ENCODE measurements at regions not wholly inside any gene's neighbourhood (a gene's known extent, or its start where the extent isn't known, plus 50 kb on each side); places are given as distances from the start of the nearest gene placed in this dataset.

- TF ChIP-seq CTCF (IDR thresholded peaks at IDR 0.05; ENCODE audit: low read depth, low read length) = no peak
- no peak overlapping the region for H3K4me3 ChIP-seq (ENCODE audit: low read depth, low read length)
- ChIA-PET CTCF (no interaction called here), POLR2A (no interaction called here)
- no peaks in the 10 kb centered on the region for H3K9me3 ChIP-seq (ENCODE audit: control insufficient read depth, insufficient read depth, low read length)
- no peaks in the 10 kb centered on the region for H3K27me3 ChIP-seq (ENCODE audit: control insufficient read depth, insufficient read depth, low read length)
- no peak overlapping the region for H3K27ac ChIP-seq (ENCODE audit: low read depth, low read length)
- no peak for DNase-seq (ENCODE audit: low read depth, low spot score)
Measured at GRCh38 chrX:141975839-141976238, 72.1 kb downstream of the MAGEC1 start.

GRCh38 chrX:141969706-141970105 lies 66.0 kb downstream of the MAGEC1 start:
- no peak overlapping the region for H3K27ac ChIP-seq (ENCODE audit: low read depth, low read length)
- POLR2A ChIA-PET = no interaction called here
- DNase-seq (ENCODE audit: low read depth, low spot score) = no peak

GRCh38 chrX:141960578-141960977 lies 56.9 kb downstream of the MAGEC1 start:
- H3K4me3 ChIP-seq (ENCODE audit: low read depth, low read length) = no peak overlapping the region
- H3K27me3 ChIP-seq (ENCODE audit: control insufficient read depth, insufficient read depth, low read length) = no peaks in the 10 kb centered on the region
- ChIA-PET POLR2A (no interaction called here), CTCF (no interaction called here)
- H3K27ac ChIP-seq (ENCODE audit: low read depth, low read length) = no peak overlapping the region
- no peak for DNase-seq (ENCODE audit: low read depth, low spot score)
- peaks cover 4% of the 10 kb centered on the region; the same call in 1 of the 2 replicates for H3K9me3 ChIP-seq (ENCODE audit: control insufficient read depth, insufficient read depth, low read length)
- TF ChIP-seq CTCF (IDR thresholded peaks at IDR 0.05; ENCODE audit: low read depth, low read length) = no peak

More at GRCh38 chrX:141969706-141970105, 66.0 kb downstream of the MAGEC1 start:
- no peak overlapping the region for H3K4me3 ChIP-seq (ENCODE audit: low read depth, low read length)
- TF ChIP-seq CTCF (IDR thresholded peaks at IDR 0.05; ENCODE audit: low read depth, low read length) = no peak
- CTCF ChIA-PET = no interaction called here
- H3K9me3 ChIP-seq (ENCODE audit: control insufficient read depth, insufficient read depth, low read length) = no peaks in the 10 kb centered on the region
- H3K27me3 ChIP-seq (ENCODE audit: control insufficient read depth, insufficient read depth, low read length) = no peaks in the 10 kb centered on the region
